IMR-90 (cell line): ENCODE measurements at regions not wholly inside any gene's neighbourhood (a gene's known extent, or its start where the extent isn't known, plus 50 kb on each side); places are given as distances from the start of the nearest gene placed in this dataset.

ENCODE experiments used
- CEBPB ChIP-seq: IDR thresholded peaks from 2 replicates; pipeline ENCODE4 v1.6.1; 2012; ENCODE audit warnings: low read depth, low read length, improper control_type of control experiment
- CHD1 ChIP-seq: IDR thresholded peaks from 2 replicates; pipeline ENCODE4 v1.6.1; 2012; ENCODE audit warnings: low read depth, low read length, improper control_type of control experiment
- CTCF ChIP-seq: conservative IDR thresholded peaks from 2 replicates; pipeline ENCODE4 v1.5.1; 2012; ENCODE audit warnings: mild to moderate bottlenecking, low read depth, low read length, improper control_type of control experiment
- MAFK ChIP-seq: IDR thresholded peaks from 2 replicates; pipeline ENCODE4 v1.6.1; 2012; ENCODE audit warnings: low read depth, low read length, improper control_type of control experiment
- MXI1 ChIP-seq: IDR thresholded peaks from 2 replicates; pipeline ENCODE4 v1.6.1; 2012; ENCODE audit warnings: low read depth, mild to moderate bottlenecking, low read length, moderate library complexity, borderline replicate concordance
- POLR2A ChIP-seq: IDR thresholded peaks from 2 replicates; pipeline ENCODE4 v1.6.1; 2012; ENCODE audit warnings: mild to moderate bottlenecking, low read depth, low read length
- RCOR1 ChIP-seq: IDR thresholded peaks from 2 replicates; pipeline ENCODE4 v1.6.1; 2012; ENCODE audit warnings: mild to moderate bottlenecking, low read length, improper control_type of control experiment; ENCODE audit not compliant: insufficient replicate concordance
- SMC3 ChIP-seq: fragments of 150-350 bp; IDR thresholded peaks from 2 replicates; pipeline ENCODE4 v1.6.1; 2016; ENCODE audit warnings: low read depth, mild to moderate bottlenecking, antibody characterized with exemption, low read length, moderate library complexity
- USF2 ChIP-seq: fragments of 150-350 bp; IDR thresholded peaks from 2 replicates; pipeline ENCODE4 v1.6.1; 2017; ENCODE audit warnings: mild to moderate bottlenecking, antibody characterized with exemption, low read length, low read depth

GRCh38 chr6:93604951-93605350 is 185.6 kb upstream of the EPHA7 start:
- no peak for TF ChIP-seq CTCF
- no peak for TF ChIP-seq RCOR1
- no peak for TF ChIP-seq POLR2A
- no peak for TF ChIP-seq CHD1
- TF ChIP-seq MXI1, result no peak
- no peak for TF ChIP-seq SMC3
- TF ChIP-seq USF2, result no peak
- TF ChIP-seq CEBPB, result no peak
- no peak for TF ChIP-seq MAFK
